Tongue (tissue), 1 donor: ENCODE measurements at regions not wholly inside any gene's neighbourhood (a gene's known extent, or its start where the extent isn't known, plus 50 kb on each side); places are given as distances from the start of the nearest gene placed in this dataset.
A peak's percentile ranks its signal among the peaks of the same experiment; 100 is the strongest.
"Not testable (repeated sequence)": the region's sequence is repeated elsewhere in the genome, so short reads cannot be mapped to it uniquely, and the experiment has no call there.

ENCODE experiments used
- DNase-seq: peaks from one replicate; pipeline ENCODE4 v3.0.0-alpha.2; 2015

DNA sequence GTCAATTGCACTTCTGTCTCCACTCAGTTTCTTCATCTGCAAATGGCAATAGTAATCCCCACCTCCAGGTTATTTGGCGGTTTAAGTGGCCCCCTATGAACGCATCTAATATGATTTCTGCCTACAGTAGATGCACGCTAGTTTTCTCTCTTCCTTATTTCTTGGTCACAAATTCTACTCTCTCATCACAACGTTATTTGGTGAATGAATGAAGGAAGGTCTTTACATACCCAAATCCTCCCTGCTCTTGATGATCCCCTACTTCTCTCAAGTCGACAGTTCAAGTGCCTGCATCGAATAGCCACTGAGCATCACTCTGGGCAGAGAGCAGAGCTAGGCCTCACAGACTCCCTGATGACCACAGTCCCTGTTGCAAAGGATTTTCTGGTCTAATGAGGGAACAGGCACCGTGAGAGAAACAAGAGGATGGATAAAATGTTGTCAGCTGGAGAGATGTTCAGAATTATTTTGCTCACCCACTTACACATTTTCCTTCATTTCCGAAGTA, 181.2 kb upstream of the SMAD3 start:
- no peak for DNase-seq

DNA sequence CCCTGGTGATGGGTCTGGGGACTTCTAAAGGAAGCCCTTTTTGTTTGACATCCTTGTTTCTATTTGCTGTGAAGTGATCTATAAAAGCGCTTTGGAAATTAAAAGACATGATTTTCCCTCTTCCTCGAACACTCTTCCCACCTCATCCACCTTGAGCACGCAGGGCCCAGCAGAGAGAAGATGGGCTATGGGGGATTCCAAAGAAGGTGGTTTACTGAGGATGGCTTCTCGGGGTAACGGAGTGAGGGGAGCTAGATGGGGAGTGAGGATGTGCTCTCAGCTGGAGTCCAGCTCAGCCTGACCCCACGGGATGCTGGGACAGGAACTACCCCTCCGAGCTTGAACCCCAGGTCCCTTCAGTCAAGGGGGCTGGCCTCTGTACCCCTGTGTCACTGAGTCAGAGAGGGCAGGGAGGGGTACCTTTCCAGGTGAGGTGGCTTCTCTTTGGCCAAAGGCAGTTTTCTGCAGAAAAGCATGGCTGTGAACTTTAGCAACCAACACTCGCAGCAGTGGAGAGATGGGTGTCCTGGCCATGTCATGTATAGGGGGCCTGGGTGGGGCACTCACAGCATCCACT, 180.7 kb upstream of the SMAD3 start:
- no peak for DNase-seq

DNA sequence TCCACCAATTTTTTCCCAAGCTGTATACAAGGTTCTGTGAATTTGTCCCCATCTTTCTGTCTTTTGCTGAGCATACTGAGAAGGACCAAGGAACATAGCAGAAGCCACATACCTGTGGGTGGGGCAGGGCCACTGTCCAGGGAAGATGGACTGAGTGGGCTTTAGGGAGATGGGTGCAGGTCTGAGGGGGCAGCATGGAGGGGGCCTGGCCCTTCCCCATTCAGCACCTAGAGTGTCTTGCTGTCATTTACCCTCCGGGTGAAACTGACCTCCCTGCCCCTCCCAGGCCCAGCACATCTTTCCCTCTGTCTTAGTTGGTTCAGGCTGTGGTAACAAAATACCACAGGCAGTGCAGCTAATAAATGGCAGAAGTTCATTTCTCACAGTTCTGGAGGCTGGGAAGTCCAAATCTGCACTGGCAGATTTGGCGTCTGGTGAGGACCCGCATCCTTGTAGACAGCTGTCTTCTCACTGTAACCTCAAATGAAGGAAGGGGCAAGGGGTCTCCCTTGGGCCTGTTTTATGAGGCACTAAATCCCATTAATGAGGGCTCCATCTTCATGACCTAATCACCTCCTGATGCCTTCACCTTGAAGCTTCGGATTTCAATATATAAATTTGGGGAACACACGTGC, 180.0 kb upstream of the SMAD3 start:
- DNase-seq = no peak

DNA sequence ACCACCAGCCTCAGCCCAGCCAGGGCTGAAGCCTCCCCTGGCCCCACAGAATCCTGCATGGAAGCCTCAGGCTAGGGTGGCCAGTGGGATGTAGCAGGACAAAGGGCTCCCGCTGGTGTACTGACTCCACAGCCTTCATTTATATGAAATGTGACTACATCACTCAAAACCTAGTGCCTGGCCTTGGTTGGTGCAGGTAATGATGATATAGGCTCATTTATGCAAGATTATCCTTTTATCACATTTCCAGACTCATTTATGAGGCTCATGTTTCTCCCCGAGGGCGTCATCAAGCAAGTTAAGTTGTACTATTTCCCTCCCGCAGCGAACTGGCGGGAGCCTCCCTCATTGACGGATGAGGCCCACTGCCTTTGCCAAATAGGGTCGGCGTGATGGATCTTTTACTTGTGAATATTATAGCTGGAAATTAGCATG, 179.1 kb upstream of the SMAD3 start:
- DNase-seq = no peak

DNA sequence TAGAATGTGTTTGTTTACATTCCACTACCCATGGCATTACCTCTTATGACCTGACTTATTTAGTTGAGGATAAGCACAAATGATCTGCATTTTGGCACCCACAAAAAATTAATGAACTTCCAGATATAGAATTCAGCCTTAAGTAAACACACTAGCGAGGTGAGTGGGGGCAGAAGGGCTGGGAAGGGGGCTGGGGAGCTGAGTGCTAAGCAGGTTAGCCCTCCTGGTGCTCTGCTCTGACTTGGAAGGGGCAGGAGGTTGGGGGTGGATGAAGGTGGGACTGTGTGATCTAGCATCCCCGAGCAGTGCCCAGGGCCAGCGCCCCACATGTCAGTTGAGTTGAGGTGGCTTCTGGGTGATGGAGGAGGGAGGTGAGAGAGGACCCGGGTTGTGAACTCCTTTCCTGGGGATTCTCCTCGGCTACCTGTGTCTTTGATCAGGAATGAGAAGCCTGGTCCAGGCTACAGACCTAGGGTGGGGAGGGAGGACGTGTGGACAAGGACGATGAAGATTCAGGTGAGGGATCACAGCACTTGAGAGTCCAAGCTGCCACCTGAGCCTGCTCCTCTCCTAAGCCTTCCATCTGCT, 178.6 kb upstream of the SMAD3 start:
- DNase-seq = no peak

DNA sequence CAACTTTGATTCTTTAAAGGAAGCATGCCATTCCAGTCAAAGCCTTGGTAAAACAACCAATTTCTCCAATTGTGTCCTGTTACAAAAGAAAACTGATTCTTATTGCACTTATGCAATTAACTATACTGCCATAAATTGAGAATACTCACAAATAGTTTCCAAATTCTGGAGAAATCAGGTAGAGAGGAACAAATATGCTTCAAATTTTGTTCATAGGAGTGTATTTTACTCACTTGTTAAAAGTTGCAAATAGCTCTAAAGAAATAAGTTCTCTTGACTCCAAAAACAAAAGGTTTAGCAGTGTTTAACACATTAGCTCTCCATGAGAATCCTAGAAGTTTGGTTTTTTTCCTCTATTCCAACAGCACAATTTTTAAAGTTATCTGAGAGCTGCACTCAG, 176.1 kb upstream of the SMAD3 start:
- DNase-seq = not testable (repeated sequence)

DNA sequence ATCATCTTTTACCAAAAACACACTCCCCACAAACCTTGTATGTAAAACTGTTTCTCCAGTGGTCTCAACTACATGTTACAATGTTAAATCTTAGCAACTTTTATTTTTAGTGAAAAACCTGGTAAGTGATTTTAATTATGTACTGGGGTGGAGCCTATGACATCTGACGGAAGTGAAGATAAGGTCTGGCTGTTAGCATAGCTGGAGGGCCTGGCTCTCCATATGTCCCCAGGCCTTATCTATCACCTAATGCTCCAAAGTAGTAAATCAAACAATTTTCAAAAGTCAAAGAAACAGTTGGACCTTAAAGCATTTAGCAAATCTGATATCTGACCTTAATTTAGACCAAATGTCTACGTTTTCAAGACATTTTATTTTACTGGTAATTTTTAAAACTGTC, 173.6 kb upstream of the SMAD3 start:
- no peak for DNase-seq

DNA sequence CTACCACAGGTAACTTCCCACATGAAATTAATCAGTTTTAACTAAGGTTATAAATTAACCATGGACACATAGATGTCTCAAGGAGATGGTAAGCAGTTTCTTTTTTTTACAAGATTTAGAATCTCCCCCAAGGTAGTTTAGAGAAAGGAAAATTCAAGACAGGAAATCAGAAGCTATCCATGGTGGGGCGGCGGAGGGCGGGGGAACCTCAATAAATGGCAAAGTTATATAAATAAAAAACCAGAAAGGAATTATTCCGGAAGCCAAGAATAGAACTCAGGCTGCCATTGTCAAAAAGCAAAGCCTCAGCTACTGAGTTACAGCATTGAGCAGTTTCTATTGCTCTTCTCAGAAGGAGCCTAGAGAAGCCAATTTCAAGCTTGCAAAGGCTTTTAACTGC, 172.1 kb upstream of the SMAD3 start:
- DNase-seq = no peak

DNA sequence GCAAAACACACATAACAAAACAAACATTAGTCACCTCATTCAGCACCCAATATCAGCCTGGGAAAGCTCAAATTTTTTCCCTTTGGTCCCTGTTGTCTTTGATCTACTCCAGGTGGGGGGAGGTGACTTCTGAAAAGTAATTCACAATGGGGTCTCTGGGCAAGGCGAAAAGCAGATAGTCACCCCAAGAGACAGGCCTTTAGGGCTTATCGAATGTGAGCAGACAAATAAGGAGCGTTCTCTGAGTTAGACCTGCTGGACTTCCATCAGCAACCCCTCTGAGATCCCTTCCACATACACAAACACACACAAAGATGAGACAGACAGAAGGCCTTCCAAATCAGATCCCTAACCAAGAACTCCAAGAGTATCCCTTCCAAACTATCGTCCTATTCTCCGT, 171.0 kb upstream of the SMAD3 start:
- no peak for DNase-seq

DNA sequence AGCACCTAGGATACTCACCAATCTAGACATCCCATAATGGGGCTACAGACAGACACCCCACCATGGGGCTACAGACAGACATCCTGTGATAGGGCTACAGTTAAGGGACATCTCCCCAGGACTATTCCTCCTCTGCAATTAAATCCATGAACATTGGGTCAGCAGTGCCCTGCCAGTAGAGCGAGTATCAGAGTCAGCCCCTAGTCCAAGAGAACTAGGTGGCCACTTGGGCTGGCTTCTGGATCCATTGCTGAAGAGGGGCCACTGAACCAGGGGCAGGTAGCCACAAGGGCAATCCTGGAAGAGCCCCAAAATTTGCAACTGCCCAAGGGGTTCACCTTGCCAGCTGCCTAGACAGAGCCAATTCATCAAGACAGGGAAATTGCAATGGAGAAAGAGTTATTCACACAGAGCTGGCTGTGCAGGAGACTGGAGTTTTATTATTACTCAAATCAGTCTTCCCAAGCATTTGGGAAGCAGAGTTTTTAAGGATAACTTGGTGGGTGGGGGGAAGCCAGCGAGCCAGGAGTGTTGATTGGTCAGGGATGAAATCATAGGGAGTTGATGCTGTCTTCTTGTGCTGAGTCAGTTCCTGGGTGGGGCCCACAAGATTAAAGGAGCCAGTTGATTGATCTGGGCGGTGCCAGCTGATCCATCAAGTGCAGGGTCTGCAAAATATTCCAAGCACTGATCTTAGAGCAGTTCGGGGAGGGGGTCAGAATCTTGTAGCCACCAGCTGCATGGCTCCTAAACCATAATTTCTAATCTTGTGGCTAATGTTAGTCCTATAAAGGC, 170.2 kb upstream of the SMAD3 start:
- DNase-seq = no peak

DNA sequence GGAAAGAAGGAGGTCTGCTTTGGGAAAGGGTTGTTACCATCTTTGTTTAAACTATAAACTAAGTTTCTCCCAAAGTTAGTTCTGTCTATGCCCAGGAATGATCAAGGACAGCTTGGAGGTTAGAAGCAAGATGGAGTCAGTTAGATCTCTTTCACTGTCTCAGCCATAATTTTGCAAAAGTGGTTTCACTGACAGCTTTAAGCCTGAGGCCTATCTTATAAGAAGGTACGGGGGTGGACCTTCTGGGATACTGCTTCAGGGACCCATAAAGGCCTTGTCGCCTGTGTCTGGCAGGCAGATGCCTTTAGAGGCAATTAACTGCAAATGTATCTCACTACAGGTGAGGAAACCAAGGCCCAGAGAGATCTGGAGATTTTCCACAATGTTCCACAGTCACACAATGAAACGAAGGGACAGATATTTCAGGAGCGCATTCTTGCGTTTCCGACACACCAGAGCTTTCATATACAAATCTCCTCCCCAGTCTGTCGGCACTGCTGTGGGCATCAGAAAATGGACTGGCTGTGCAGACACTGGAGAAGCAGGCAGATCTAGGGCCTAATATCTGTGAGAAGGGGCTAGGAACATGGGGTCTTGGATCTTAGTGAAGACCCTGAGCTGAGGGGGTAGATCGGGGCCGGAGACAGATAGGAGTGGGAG, 169.5 kb upstream of the SMAD3 start:
- DNase-seq = no peak

DNA sequence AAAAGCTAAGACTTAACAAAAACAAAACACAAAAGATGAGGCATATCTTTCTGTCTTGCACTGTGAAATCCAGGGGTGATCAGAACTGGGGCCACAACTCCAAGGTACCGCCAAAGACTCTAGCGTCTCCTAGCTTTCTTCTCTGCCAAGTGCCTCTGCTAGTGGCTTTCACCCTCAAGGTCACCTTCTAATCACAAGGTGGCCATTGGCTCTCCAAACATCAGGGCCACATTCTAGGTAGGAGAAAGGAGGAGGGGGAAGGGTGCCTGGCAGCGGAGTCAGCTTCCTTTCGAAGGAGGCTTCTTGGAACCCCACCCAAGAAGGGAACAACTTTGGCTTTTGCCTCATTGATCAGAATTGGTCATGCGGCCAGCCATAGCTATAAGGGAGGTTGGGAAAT, 168.8 kb upstream of the SMAD3 start:
- no peak for DNase-seq

DNA sequence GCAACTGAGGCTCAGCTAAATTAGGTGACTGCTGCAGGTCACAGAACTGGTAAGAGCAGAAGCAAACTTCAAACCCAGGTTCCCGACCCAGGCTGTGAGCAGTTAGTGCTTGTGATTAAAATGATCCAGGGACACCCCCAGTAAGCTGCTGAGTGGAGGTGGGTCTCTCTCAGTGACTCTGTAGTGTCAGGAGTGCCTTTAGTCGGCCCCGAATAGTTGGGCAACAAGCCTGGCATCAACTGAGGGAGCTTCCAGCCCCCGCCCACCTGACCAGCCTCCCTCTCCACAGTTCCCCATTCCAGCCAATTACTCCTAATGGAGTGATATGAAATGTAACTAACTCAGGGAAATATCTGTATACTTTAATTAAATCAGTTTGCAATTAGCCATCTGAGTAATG, 168.0 kb upstream of the SMAD3 start:
- no peak for DNase-seq

DNA sequence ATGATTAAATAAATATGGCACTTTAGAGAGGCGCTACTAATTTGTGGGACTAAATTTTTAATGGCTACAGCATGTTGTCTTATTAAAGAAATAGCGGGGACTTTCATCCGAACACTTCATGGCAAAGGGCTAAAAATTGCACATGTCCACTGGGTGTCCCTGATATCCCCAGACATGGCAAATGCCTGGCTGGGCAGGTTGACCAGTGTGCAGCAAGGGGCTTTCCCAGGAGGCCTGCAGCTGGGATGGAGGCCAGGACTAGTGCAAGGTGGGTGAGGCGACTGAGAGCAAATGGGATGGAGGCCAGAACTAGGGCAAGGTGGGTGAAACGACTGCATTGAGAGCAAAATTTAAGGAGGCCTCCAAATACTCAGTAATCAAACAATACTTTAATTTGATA, 167.4 kb upstream of the SMAD3 start:
- DNase-seq = no peak

DNA sequence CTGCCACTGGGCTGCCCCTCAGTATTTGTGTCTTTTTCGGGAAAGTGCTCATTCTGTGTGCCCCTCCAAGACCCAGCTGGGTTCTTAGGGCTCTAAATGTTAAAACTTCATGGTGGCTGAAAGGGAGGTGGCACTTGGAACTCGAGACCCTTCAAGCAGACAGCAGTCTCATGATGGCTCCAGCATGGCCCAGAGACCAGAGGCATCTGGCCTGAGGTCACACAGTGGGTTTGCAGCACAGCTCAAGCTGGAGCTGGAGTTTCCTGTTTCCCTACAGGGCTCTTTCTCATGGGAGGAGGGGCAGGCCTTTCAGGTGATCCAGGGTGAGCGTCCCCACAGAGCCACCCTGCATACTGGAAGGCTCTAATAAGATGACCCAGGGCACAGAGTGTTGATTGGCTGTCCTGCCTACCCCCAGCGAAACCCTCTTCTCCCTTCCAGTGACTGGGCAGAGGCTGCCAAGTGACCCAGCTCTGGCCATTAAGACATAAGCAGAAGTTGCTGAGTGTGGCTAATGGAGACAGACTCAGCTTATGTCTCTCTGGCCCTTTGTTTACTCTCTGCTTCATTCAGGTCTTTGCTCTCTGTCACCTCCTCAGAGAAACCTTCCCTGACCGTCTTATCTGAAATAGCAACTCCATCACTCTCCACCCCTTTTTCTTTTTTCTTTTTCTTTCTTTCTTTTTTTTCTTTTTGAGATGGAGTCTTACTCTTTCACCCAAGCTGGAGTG, 166.6 kb upstream of the SMAD3 start:
- DNase-seq = no peak

DNA sequence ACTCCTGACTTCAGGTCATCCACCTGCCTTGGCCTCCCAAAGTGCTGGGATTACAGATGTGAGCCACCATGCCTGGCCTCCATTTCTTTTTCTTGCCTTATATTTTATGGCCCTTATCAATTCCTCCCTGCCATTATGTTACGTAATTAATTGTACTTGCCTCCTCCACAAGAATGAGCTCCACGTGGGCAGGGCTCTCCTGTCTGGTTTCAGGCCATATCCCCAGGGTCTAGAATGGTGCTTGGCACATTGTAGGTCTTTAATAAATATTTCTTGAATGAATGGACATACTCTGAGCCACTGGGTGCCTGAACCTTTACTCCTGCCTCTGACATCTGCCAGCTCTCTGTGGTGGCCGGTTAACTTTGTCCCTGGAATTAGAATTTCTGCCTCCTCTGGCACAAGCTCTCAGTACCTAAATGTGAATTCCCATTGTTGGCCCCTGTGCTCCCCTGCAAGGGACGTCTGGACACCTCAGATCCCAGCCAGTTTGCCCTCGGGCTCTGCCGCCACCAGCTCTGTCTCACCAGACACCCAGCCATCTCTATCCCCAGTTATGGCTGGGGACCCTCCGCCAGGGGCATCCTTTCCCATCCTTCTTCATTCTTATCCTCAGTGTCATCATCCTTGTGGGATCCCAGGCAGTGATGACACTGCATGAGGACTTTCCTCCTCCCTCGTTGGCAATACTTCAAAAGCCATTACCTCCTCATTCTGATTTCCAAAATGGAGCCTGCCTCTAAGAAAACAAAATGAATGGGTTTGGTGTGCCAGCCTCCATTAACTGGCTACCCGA, 165.6 kb upstream of the SMAD3 start:
- DNase-seq = no peak

DNA sequence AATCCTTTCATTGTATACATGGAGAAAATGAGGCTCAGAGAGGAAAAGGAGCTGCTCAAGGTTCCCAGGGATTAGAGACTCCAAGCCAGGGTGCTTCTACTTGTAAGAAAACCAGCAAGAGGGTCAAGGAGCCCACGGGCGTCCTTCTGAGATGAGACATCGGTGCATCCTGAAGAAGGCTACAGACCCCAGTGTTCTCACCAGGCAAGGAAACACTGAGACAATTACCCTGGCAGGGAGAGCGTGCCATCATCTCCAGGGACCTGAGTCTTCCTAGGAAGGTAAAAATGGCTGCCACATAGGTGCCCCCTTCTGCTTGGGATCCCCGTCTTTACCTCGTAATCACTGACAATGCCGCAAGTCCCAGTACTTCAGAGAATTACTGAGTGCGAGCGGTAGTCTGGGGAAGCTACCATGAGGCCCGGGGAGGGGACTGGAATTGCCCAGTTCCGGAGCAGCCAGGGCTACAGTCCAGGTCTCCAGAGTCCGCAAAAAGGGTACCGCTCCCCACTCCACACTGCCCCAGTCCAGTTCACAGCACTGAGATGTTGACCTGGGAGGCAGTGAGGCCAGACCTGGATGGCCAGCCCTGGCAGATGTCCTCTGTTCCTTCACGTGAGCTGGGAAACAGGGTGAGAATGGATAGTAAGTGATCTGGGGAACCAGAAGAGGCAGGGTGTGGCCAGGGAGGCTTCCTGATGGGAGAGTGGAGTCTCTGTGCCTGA, 164.7 kb upstream of the SMAD3 start:
- DNase-seq = no peak

DNA sequence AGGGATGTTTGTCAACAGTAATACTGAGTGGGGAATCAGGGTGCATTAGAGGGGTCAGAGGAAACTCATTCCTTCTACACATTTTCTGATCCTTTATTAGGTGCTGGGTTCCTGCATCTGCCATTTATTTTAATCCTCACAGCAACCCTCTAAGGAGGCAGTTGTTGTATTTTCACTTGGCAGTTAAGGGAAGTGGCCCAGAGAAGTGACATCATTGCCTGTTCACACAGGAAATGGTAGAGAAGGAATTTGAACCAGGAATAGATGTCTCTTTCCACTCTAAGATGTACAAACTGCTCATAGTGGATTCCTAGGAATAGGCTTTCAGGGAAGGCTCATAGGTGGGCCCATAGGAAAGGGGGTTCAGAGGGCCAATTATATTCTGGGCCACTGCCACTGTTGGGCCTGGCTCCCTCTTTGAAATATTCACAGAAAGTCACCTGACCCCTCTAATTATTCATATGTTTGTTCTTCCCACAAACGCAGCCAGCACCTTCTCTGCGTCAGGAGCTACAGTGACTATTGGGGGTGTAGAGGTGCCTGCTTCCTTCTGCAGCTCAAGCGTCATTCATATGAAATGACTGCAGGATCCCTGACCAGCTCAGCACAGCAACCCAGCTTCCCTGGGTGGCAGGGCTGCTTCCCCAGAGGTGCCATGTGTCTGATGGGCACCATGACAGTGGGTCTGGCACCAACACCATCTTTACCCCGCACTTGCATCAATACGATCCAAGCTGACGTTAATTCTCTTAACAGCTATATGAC, 163.9 kb upstream of the SMAD3 start:
- DNase-seq = peak; percentile 36

DNA sequence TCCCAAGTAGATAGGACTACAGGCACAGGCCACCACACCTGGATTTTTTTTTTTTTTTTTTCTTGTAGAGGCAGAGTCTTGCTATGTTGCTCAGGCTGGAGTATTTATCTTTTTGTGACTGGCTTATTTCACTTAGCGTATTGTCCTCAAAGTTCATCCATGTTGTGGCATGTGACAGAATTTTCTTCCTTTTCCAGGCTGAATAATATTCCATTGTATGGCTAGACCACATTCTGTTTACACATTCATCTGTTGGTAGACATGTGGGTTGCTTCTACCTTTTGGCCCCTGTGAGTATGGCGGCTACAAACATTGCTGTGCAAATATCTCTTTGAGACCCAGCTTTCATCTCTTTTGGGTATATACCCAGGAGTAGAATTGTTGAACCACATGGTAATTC, 160.2 kb upstream of the SMAD3 start:
- no peak for DNase-seq

DNA sequence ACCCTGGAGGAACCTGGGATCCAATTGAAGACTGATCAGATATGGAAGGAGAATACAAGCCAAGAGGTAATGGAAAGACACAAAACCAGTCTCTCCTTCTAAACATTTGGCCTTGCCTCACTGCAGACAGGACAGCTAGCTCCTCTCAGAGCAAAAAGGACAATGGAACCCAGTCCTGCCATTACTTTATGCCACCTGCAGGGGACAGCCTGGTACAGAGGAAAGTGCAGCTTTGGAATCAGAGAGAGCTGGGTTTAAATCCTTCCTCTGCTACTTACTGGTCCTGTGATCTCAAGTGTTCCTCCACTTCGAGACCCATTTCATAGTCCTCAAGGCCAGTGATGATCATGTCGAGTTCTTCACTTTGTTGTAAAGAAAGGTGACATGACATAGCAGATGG, 159.4 kb upstream of the SMAD3 start:
- DNase-seq = no peak
